Effector memory CD4-positive, alpha-beta T cell (primary cell): ENCODE measurements at regions not wholly inside any gene's neighbourhood (a gene's known extent, or its start where the extent isn't known, plus 50 kb on each side); places are given as distances from the start of the nearest gene placed in this dataset.
A peak's percentile ranks its signal among the peaks of the same experiment; 100 is the strongest.

Experiments used
- DNase-seq, 3 donors: peaks; one replicate each; pipeline ENCODE4 v3.0.0-alpha.2; 2020
- H3K27ac ChIP-seq: 2 replicates; pipeline ENCODE4 v1.7.0; 2013; ENCODE audit warnings: mild to moderate bottlenecking, low read length, moderate library complexity; ENCODE audit not compliant: insufficient read depth, poor library complexity, severe bottlenecking
- H3K27me3 ChIP-seq: replicated peaks from 2 replicates; pipeline ENCODE4 v1.7.0; 2013; ENCODE audit warnings: mild to moderate bottlenecking, low read length; ENCODE audit not compliant: insufficient read depth, control insufficient read depth, poor library complexity, severe bottlenecking
- H3K36me3 ChIP-seq: 2 replicates; pipeline ENCODE4 v1.7.0; 2013; ENCODE audit warnings: mild to moderate bottlenecking, low read length, moderate library complexity; ENCODE audit not compliant: control insufficient read depth, insufficient read depth
- H3K4me1 ChIP-seq: 2 replicates; pipeline ENCODE4 v1.7.0; 2013; ENCODE audit warnings: low read length, mild to moderate bottlenecking; ENCODE audit not compliant: control insufficient read depth, insufficient read depth, poor library complexity, severe bottlenecking
- H3K4me3 ChIP-seq: 2 replicates; pipeline ENCODE4 v1.7.0; 2013; ENCODE audit warnings: low read length, low read depth, mild to moderate bottlenecking; ENCODE audit not compliant: insufficient read depth, poor library complexity, severe bottlenecking
- H3K9me3 ChIP-seq: 2 replicates; pipeline ENCODE4 v1.7.0; 2013; ENCODE audit warnings: mild to moderate bottlenecking, low read length, moderate library complexity; ENCODE audit not compliant: control insufficient read depth

GRCh38 chr1:9449110-9449627, 90.1 kb upstream of the SLC25A33 start:
- H3K36me3 ChIP-seq, result no peaks in the 10 kb centered on the region
- H3K4me1 ChIP-seq, result no peaks in the 10 kb centered on the region
- H3K27ac ChIP-seq, result no peak overlapping the region
- no peak overlapping the region for H3K4me3 ChIP-seq
- no peaks in the 10 kb centered on the region for H3K9me3 ChIP-seq
- DNase-seq, result no peak
- no peaks in the 10 kb centered on the region for H3K27me3 ChIP-seq

GRCh38 chr1:9449976-9450696, 89.1 kb upstream of the SLC25A33 start:
- no peak for DNase-seq
- H3K36me3 ChIP-seq, result no peaks in the 10 kb centered on the region
- no peak overlapping the region for H3K4me3 ChIP-seq
- no peaks in the 10 kb centered on the region for H3K27me3 ChIP-seq
- H3K9me3 ChIP-seq, result no peaks in the 10 kb centered on the region
- no peak overlapping the region for H3K27ac ChIP-seq
- no peaks in the 10 kb centered on the region for H3K4me1 ChIP-seq

- H3K27me3 ChIP-seq, result no peaks in the 10 kb centered on the region
- no peak overlapping the region for H3K4me3 ChIP-seq
- DNase-seq, result no peak
- no peaks in the 10 kb centered on the region for H3K36me3 ChIP-seq
- no peaks in the 10 kb centered on the region for H3K9me3 ChIP-seq
- no peaks in the 10 kb centered on the region for H3K4me1 ChIP-seq
- H3K27ac ChIP-seq, result no peak overlapping the region
These were observed 88.2 kb upstream of the SLC25A33 start for GRCh38 chr1:9451081-9451480.

- H3K4me3 ChIP-seq, result no peak overlapping the region
- H3K36me3 ChIP-seq, result no peaks in the 10 kb centered on the region
- no peaks in the 10 kb centered on the region for H3K4me1 ChIP-seq
- no peak for DNase-seq
- H3K27me3 ChIP-seq, result no peaks in the 10 kb centered on the region
- no peaks in the 10 kb centered on the region for H3K9me3 ChIP-seq
- no peak overlapping the region for H3K27ac ChIP-seq
These were observed 86.6 kb upstream of the SLC25A33 start for GRCh38 chr1:9452516-9453140.

GRCh38 chr1:9453375-9453774, 85.9 kb upstream of the SLC25A33 start:
- no peaks in the 10 kb centered on the region for H3K4me1 ChIP-seq
- no peak overlapping the region for H3K27ac ChIP-seq
- no peak overlapping the region for H3K4me3 ChIP-seq
- no peak for DNase-seq
- H3K36me3 ChIP-seq, result no peaks in the 10 kb centered on the region
- H3K9me3 ChIP-seq, result no peaks in the 10 kb centered on the region
- H3K27me3 ChIP-seq, result no peaks in the 10 kb centered on the region

- no peaks in the 10 kb centered on the region for H3K36me3 ChIP-seq
- no peak overlapping the region for H3K27ac ChIP-seq
- H3K4me3 ChIP-seq, result no peak overlapping the region
- no peaks in the 10 kb centered on the region for H3K27me3 ChIP-seq
- no peak for DNase-seq
- no peaks in the 10 kb centered on the region for H3K4me1 ChIP-seq
- no peaks in the 10 kb centered on the region for H3K9me3 ChIP-seq
These were observed 85.4 kb upstream of the SLC25A33 start for GRCh38 chr1:9453779-9454418.

GRCh38 chr1:9454494-9455066, 84.7 kb upstream of the SLC25A33 start:
- Histone ChIP-seq H3K9me3 (no peaks in the 10 kb centered on the region), H3K27me3 (no peaks in the 10 kb centered on the region), H3K4me3 (no peak overlapping the region), H3K36me3 (no peaks in the 10 kb centered on the region), H3K27ac (no peak overlapping the region), H3K4me1 (no peaks in the 10 kb centered on the region)
- DNase-seq, result no peak

GRCh38 chr1:9455487-9456234, 83.6 kb upstream of the SLC25A33 start:
- H3K9me3 ChIP-seq, result no peaks in the 10 kb centered on the region
- H3K4me1 ChIP-seq, result no peaks in the 10 kb centered on the region
- DNase-seq, result peak; percentile 21 to 43 (median 28)

GRCh38 chr1:9456833-9457232, 82.4 kb upstream of the SLC25A33 start:
- H3K4me1 ChIP-seq, result no peaks in the 10 kb centered on the region

More at GRCh38 chr1:9455487-9456234, 83.6 kb upstream of the SLC25A33 start:
- no peak overlapping the region for H3K4me3 ChIP-seq
- H3K36me3 ChIP-seq, result no peaks in the 10 kb centered on the region
- H3K27ac ChIP-seq, result no peak overlapping the region
- no peaks in the 10 kb centered on the region for H3K27me3 ChIP-seq

More at GRCh38 chr1:9456833-9457232, 82.4 kb upstream of the SLC25A33 start:
- Histone ChIP-seq H3K36me3 (no peaks in the 10 kb centered on the region), H3K9me3 (no peaks in the 10 kb centered on the region), H3K27ac (no peak overlapping the region), H3K27me3 (no peaks in the 10 kb centered on the region), H3K4me3 (no peak overlapping the region)
- DNase-seq, result no peak
